HCEC 1CT (cell line): ENCODE measurements at regions not wholly inside any gene's neighbourhood (a gene's known extent, or its start where the extent isn't known, plus 50 kb on each side); places are given as distances from the start of the nearest gene placed in this dataset.
A peak's percentile ranks its signal among the peaks of the same experiment; 100 is the strongest.

Experiments
- DNase-seq: peaks from one replicate; pipeline ENCODE4 v3.0.0-alpha.2; 2017

DNA sequence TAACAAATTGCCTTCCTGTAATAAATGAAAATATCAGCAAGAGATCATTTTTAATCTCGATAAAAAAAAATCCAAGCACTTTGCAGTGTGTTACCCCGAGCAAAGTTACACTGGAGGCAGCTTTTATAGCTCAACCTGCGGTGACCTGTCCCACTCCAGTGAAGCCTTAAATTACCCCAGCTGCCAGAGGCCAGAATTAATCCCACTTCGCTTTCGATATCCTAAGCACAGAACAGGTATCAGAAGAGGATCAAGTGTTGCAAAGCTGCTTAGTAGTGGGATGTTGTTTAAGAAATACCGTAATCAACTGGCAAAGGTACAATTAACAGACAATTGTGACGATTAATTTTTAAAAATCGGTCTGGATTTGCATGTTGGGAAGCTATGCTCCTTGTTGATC, 314.0 kb downstream of the AGTPBP1 start:
- no peak for DNase-seq

DNA sequence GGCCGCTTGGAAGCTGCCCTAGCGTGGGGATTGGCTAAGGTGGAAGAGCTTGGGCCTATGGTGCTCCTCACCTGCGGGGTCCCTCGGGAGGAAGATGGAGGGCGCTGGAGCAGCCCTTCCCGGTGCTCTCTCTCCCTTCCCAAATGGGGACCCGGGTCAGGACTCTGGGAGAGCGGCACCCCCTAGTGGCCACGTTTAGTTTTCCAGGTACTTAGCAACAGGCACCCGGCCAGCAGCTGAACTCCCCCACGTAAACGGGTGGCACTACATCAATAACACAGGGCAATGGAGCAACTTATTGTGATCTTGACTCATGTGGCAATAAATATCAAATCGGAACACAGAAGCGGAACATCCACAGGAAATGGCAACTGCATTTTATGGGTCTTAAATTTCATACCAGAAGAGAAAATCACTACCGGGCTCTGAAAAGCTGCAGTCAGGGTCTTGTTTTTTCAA, 316.6 kb downstream of the AGTPBP1 start:
- peak; percentile 1 for DNase-seq

DNA sequence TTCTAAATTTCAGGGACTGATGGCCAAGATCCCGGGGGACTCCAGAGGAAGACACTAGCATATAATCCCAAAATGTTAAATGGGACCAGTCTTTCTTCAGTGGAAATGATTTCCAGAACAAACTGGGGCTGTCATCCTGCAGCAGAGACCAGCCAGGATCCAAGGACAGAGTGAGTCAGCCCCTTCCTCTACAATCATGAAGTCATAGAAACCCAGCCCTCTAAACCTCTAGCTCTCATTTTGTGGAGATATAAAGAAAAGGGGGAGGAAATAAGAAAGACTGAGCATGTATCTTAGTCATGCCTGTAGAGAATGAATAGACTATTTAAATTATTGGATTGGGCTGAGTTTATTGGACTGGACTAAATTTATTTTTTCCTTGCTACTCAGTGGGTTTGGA, 318.3 kb downstream of the AGTPBP1 start:
- DNase-seq, result no peak

DNA sequence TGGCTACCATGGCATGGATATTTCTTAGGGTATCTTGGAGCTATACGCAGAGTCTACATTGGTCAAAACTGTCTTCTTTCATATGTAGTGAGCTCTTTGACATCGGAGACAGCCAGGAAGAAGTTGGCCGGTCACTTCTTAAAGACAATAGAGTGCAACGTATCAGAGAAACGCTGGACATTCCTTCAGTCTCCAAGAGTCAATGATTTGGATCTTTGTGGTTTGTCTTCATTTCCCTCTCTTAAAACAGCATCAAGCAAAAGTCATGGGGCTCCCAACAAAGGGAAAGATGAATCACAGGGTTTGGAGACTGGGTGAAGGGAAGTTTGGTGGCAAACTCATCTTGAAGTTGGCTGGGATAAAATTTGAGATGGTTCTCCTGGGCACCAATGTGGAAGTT, 320.1 kb downstream of the AGTPBP1 start:
- no peak for DNase-seq

DNA sequence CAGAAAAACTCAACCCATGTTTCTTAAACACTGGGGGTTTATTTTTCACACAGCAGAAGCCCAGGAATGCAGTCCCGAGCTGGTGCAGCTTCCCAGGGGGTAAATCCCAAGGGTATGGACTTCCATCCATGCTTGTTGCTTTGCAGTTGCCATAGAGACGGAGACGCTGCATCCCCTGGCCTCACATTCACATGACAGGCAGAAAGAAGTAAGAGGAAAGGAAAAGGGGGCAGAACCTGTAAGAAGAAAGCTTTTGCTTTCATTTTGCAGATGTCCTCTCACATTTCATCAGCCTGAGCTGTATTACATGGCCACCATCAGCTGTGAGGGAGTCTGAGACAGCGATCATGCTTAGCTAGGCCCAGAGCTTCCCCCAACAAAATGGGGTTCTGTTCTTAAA, 321.0 kb downstream of the AGTPBP1 start:
- no peak for DNase-seq

DNA sequence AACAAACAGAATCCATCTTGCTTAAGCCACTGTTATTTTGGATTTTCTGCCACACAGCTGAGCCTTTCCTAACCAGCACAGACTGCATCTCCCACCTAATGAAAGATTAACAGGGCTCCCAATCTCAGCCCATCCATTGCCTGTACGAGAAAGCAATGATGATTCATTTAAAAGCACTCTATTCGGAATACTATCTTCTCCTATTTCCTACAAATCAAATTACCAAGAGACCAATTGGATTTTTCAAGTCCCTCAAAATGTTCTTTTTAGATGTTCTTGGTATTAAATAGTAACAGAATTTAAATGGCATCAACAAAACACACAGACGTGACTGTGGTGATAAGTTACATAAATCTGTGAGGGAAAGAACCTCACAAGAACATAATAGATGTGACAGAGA, 324.1 kb downstream of the AGTPBP1 start:
- DNase-seq, result no peak

DNA sequence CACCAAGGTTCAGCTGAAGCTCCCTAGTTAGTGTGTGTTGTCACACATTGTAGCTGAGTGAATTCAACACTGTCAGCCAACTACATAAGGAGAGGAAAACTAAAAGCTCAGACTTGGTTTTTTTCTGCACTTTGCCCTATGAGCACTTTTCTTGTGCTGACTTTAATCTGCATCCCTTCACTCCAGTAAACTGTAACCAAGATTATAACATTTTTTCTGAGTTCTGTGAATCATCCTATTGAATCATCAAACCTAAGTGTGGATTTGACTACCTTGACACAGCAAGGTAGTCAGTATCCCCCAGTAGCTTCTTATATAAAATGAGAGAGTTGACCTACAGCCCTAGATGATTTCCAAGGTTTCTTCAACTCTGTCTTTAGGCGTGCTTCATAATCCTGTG, 325.0 kb downstream of the AGTPBP1 start:
- DNase-seq, result no peak

DNA sequence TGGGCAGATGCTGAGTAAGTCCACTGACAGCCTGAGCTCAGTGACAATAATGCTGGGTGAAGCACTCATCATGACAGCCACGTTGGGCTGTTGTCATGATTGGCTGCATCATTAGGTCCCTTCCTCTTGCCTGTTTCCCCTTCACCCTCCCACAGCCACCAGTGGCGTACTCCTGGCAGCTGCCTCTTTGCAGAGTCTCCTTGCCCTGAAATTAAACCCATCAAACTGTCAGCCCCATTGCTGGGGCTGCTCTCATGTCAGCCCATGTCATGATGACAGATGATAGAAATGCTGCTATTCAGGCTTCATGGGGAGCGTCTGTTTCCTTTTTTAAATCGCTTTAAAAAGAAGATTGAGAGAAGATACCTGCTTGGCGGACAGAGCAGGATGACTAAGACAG, 327.4 kb downstream of the AGTPBP1 start:
- DNase-seq, result no peak

DNA sequence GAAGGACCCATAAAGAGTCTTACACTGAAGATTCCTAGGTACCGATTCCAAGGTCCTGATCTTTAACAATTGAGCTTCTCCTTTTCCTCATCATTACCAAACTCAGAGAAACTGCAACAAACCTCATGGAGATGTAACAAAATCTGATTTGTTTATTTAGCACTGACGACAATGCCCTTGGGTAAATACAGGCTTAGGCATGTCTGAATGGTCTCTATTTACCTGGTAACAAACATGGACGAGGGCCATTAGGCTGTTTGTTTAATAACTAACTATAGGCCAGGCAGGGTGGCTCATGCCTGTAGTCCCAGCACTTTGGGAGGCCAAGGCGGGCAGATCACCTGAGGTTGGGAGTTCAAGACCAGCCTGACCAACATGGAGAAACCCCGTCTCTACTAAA, 333.3 kb downstream of the AGTPBP1 start:
- no peak for DNase-seq

DNA sequence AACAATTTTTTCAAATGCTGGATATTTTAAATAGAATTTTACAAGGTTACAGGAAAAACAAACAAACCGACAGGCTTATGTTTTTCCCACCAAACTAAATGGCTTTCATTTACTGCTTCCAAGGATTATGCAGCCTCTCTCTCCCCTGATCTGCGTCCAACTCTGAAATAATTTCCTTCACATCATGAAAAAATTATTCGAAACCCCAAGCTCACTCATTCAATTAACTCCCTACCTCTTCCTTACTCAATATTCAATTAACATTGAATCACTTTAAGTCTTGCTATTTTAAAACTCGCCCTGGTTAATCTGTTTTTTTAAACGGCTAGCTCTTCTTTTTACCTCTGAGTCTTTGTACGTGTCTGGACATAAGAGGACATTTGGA, 336.2 kb downstream of the AGTPBP1 start:
- DNase-seq, result no peak

DNA sequence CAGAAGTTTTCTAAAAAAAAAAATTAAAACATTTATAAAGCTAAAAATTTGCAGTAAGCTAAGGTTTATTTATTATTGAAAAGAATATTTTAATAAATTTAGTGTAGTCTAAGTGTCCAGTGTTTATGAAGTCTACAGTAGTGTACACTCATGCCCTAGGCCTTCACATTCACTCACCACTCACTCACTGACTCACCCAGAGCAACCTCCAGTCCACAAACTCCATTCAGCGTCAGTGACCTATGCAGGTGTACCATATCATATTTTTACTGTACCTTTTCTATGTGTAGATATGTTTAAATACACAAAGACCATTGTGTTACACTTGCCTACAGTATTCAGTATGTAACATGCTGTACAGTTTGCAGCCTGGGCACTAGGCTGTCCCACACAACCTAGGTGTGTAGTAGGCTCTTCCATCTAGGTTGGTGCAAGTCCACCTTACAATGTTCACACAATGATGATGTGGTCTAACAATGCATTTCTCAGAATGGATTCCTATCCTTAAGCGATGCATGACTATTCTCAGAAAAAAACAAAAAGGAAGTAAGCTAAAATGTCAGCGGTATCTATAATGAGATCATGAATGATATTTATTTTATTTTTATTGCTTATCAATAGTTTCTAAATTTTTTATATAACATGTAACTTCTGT, 336.7 kb downstream of the AGTPBP1 start:
- no peak for DNase-seq

DNA sequence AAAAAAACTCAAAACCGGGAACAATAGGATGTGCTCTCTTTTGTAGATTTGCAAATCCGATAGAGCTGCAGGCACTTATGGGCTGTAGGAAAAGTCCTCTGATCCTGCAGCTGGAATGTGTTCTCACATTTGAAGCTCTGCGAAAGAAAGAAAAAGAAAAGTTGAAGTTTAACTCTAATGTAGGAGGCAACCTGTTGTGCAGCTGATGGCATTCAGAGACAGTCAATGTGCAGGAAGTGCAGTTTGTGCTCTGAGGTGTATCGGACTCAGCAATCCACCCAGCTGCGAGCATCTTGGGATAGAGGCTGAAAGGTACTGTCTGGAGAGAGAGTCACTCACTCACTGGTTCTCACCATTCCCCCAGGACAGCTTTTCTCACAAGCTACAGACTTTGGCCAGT, 339.2 kb downstream of the AGTPBP1 start:
- DNase-seq, result no peak

DNA sequence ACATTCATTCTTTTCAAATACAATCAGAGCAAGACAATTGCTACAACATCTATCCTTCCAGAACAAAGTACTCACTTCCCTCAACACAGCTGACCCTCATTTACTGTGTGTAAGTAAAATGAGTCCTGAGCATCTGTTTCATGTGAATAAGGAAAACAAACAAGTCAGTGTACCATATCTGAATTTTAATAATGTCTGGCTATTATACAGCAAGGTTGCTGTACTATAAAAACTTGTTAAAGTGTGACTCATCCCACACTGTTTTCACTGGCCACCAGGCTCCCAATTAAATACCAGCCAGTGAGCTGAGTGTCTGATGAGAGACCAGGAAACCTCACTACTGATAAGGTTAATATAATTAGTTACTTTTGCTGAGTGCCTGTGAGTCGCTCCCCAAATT, 339.8 kb downstream of the AGTPBP1 start:
- no peak for DNase-seq

DNA sequence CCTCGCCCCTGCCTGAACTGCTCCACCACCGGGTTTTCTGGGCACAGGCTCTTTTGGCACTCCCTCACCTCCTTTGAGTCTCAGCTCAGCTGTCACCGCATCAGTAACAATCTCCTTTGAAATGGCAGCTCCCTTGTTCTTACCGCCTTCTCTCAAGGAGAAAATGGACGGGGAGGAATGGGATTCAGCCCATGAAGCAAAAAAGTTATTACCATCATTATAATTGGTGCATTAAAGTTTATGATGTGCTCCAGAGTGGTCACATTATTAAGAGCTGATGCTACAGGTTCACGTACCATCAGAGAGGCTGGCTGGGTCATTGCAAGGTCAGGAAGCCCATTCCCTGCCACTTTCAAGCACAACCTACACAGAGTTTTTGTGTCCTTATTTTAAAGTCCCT, 344.7 kb downstream of the AGTPBP1 start:
- no peak for DNase-seq

DNA sequence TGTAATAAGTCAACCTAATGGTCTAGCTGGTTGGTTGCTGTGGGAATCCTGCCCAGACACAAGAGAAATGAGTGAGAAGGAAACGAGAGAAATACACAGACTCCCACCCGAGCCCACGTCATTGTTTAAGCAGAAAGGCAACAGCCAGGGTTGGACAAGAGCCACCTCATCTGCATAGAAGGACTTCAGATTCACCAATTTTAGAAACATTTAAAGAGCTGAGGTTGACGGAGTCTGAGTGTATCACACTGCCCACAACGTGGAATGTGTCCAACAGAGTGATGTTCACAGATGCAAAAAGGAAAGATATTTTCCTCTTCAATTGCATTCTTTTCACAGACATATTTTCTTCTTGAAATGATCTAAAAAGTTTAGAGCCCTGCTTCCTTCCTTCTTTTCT, 349.5 kb downstream of the AGTPBP1 start:
- no peak for DNase-seq

DNA sequence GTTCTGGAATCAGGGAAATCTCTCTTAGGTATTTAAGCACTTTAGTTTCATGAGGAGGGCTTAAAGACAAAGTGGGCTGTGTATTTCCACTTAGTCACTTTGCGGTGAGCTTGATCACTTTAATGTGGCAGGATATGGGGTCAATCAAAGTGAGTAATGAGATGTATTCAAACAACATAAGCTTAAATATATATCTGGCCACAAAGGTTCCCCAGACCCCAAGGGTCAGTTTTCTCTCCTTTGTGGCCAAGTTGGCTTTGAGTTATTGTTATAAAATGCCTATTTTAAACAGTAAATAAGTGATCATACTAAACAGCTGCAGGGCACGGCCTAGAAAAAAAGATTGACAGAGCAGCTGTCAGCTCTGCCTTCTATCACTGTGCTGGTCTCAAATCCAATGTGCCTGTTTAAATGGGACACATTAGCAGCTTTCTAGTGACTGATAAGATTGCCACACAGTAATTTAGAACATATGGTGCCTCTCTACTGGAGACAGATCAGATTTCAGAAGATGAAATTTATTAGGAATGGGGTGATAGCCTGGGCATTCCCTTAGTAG, 363.9 kb downstream of the AGTPBP1 start:
- DNase-seq, result no peak

DNA sequence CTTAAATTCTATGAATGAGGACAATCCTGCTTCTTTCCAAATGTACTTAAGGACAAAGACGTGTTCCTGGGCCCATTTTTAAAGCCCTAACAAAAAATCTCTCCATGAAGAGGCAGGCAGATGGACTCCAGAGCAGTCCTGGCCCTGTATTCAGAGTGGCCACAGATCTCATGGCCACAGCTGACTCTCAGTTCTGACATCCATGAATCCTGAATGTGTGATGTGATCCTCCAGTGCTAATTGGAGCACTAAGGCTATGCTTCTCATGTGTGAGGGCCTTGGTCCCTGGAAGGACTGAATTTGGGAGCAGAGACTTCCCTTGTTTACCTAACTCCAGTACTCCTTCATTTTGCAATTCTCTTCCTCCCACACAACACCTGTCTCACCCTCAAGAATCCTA, 373.0 kb downstream of the AGTPBP1 start:
- no peak for DNase-seq

DNA sequence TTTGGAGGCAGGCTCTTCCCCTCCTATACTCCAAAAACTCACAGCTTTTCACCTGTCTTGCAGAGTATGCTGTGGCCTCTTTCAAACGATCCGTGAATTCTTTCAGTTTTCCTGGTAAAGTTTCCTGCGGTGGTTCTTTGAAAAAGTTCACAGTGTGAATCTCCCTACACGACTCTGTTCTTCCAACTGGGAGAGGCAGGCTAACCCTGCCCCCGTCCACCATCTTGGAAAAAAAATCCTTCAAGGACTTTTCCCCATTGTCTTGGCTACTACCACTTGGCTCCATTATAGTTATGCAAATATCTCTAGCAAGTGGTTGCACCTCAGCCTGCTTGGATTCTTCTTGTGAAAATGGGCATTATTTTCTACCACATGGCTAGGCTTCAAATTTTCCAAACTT, 382.6 kb downstream of the AGTPBP1 start:
- no peak for DNase-seq

DNA sequence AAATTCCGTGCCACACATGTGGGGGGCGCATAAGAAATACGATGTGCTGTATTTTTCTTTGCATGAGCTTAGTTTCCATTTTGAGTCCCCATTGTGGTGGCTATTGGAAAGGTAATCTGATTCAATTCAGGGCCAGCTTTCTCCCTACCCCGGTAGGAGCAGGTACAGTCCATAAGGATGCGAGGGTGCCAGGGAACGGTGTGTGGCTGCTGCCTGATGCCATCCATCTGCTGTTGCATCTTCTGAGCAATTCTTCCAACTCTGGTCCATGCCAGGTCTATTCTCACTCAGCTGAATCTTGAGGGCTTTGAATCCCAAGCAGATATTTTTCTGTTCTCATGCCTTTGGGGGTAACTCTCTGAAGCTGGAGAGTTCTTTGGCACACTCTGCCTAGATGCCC, 392.7 kb downstream of the AGTPBP1 start:
- no peak for DNase-seq

DNA sequence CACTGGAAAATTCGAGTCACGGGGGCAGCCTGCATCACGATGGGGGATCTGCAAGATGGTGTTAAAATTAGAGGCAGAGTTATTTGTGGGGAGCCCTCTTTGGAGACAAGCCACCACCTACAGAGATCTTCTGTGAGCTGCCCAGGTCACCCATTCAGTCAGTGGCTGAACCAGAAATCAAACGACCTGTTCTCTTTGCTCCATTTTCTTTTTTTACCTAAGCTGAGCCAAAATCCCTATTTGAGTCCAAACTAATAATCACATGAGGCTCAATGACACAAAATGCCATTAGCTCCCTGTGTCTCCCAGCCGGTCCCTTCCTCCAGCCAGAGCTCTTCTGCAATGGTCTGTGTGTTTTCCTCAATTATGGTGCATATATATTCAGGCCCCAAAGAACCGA, 394.2 kb downstream of the AGTPBP1 start:
- no peak for DNase-seq

DNA sequence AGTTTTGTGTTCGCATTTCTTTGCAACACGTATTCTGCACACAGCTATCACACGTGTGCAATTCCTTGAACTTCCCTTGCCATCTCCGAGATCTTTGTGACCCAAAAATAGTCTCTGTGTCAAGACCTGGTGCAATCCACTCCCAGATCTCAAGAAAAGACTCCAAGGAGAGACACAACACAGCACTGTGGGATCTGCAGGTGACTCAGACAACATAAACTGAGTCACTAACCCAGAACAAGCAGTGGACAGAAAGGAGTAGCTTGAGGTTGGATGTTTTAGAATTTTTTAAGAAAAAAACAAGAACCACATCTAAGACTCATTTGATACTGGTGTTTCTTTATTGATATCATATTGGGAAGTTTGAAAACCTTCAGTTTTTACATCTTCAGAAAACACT, 396.9 kb downstream of the AGTPBP1 start:
- DNase-seq, result no peak

DNA sequence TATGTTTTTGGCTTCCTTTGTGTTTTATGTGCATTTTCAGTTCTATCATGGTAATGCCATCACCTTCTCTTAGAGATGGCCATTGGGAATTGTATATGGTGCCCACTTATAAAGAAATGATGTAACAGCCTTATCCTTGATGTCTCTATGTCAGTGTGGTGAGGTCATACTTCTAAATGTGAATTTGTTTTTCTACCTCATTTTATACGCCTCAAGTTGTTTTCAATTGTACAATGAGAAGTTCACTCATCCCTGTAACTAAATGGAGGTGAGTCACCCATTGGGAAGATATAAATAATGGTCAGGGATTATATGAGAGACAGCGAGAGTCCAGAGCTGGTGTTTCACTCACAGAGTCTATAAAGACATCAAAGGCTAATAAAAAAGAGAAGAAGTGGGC, 402.4 kb downstream of the AGTPBP1 start:
- DNase-seq, result no peak

DNA sequence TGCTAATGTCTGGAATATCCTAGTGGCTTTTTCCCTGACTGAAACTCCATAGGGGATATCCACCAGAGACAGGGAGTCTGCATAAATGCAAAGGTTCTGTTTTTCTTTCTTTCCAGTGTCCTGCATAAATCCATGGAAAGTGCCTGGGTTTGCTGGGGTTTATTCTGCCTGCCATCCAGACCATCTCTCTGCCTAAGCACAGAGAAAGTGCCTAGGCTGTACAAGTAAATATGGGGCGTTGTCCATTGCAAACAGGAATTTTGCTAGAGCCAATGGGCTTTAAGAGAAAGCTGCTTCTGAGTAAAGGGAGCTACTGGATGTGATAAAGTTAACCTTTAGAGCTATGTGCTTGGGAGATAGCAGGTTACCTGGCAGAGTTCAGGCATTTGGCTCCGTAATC, 407.5 kb downstream of the AGTPBP1 start:
- DNase-seq, result no peak

DNA sequence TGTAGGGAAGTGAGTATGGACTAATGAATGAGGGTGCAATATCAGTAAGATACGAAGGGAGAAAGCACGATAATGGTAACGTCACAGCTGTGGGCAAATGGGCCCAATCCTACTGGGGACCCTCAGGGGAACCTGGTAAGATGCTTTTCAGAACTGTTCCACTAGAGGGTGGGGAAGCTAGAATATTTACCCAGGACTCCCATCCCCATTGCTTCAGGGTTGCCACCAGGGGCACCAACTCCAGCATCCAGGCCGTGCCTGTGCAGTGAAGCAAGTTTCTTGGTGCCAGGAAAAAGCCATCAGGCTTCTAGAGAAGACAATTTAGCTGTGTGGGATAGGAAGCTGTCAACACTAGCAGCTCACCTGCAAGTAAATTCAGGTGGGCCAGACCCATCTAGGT, 409.3 kb downstream of the AGTPBP1 start:
- DNase-seq, result no peak

DNA sequence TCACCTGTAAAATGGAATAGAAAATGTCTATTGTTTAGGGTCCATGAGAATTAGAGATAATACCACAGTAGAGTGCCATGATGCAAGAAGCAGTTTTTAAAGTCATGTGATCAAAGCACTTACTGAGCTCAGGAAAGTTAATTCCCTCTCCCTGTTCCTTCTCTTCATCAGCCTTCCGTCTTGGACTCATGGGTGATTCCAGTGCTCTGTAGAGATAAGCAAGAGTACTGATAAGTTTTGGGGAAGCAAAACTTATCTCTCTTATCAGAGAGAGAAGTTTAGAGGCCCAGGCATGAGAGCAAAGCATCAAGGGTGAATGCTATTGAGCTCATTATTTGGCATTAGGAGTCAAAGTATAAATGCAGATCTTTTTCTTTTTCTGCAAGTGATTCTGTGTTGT, 410.1 kb downstream of the AGTPBP1 start:
- no peak for DNase-seq
